HG03439 (cell line): ENCODE measurements at regions not wholly inside any gene's neighbourhood (a gene's known extent, or its start where the extent isn't known, plus 50 kb on each side); places are given as distances from the start of the nearest gene placed in this dataset.
"Not testable (repeated sequence)": the region's sequence is repeated elsewhere in the genome, so short reads cannot be mapped to it uniquely, and the experiment has no call there.

ENCODE experiments used
- ATAC-seq: cut with Tn5 transposase; IDR thresholded peaks from one replicate; pipeline ENCODE4 v1.9.1; 2021; ENCODE audit warnings: mild to moderate bottlenecking, moderate library complexity; ENCODE audit not compliant: unreplicated experiment

DNA sequence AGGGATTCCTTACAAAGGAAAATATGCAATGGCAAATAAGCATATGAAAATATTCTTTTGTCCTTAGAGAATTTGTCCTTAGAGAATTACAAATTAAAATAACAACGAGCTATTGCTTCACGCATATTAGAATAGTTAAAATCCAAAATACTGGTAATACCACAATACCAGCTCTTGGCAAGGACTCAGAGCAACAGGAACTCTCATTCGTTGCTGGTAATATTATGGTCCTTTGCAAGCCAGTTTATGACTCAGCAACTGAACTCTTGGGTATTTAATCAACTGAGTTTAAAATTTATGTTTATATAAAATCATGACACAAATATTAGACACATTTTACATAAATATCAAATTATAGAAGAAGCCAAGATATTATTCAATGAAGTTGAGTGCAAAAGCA lies 1730.4 kb downstream of the SI start:
- no peak for ATAC-seq

- no peak for ATAC-seq
These were observed 1742.9 kb downstream of the SI start for GRCh38 chr3:163335429-163335828.

DNA sequence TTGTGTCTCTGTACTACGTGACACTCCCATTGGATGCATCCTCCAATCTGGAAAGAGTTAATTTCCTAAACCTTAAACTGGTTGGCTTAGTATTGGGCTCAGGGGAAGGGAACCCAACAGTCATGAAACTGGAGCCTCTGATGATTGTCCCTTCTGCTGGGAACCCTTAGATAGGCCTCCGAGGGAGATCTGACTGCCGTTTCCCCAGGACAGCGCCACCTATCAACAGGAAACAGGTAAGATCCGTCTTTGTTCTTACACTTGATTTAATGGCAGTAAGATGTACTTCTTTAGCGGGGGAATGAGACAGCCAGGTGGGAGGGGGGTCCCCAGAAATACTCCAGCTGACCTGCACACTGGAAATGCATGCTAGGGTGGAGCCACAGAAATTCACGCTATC lies 1749.6 kb downstream of the SI start:
- ATAC-seq: no peak

GRCh38 chr3:163327086-163327485 lies 1751.2 kb downstream of the SI start:
- no peak for ATAC-seq

DNA sequence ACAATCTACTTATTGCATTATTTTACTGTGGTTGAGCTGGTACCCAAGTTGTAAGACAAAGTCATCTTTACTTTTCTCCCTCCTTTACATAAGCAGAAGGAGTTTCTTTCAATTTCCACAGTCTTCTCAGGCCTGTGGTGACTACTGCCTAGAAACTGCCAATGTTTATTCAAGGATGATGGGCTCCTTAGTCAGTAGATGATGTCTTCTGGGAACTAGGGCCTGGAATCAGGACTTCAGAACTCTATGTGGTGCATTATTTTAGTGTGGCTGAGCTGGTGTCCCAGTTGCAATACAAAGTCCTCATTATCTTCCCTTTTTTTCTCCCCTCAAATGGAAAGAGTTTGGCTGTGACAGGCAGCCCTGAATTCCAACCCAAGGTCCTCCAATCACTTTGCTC lies 1762.5 kb downstream of the SI start:
- ATAC-seq: no peak

- ATAC-seq: no peak
These were observed 1771.9 kb downstream of the SI start for GRCh38 chr3:163306405-163306804.

DNA sequence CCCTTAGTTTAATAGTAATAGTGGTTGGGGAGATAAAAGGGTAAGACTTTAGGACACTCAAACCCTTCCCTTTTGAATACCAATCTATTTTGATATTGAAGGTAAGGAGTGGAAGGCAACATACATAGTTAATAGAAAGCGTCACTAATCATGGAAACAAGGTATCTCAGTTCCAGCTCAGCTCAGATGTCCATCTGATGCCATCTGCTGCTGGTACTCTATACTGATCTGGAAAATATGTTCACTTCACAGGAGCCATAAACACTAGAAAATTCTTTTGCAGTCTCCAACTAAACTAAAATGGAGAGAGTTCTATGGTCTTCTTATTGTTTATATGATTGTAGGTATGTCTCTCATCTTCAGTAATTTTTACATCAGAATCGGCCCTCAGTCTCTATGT lies 1777.1 kb downstream of the OTOL1 start:
- ATAC-seq: no peak

- ATAC-seq: no peak
These were observed 1770.1 kb downstream of the OTOL1 start for GRCh38 chr3:163266731-163267130.

DNA sequence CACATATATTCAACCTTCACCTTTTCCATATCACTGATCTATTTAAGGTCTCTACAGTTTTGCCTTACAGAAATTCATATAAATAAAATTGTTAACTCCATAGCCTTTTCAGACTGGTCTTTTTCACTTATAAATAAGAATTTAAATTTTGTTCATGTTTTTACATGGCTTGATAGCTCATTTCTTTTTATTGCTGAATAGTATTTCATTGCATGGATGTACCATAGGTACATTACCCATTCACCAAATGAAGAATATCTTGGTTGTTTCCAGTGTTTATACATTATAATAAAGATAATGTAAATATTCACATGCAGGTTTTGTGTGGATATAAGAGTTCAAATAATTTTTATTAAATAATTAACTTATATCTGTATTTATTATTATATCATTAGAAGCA lies 1765.0 kb downstream of the OTOL1 start:
- ATAC-seq: no peak

DNA sequence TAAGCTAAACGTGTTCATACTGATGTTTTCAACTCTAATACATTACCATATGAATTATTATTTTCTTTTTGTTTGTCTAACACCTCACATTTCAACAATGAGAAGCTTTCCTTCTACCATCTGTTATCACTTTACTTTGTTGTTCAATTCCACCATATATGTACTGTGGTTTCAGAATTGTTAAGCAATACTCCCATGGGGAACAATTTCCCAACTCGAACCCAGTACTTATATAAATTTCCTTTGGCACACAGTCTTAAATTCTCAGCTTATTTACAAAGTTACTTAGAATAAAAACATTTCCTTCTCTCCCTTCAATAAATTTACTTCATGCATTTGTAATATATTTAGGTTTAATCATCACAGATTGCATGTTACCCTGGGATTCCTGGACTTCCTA lies 1764.4 kb downstream of the OTOL1 start:
- ATAC-seq: no peak

DNA sequence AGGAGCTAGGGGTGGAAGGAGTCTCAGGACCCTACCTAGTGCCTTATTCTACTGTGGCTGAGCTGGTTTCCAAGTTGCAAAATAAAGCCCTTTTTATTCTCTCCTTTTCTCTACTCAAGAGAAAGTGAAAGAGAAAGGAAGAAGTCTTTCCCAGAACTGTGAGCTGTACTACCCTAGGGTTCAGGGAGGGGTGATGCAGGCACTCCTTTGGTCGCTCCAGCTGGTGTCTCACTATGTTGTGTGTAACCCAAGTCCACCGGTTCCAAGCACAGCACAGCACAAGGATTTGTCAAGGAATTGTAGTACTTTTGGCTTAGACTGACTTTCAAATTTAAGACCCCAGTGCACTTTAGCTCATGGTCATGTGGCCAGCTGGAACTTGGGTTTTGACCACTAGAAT lies 1721.7 kb downstream of the OTOL1 start:
- ATAC-seq: no peak

- ATAC-seq: no peak
These were observed 1717.2 kb downstream of the OTOL1 start for GRCh38 chr3:163213838-163214237.

DNA sequence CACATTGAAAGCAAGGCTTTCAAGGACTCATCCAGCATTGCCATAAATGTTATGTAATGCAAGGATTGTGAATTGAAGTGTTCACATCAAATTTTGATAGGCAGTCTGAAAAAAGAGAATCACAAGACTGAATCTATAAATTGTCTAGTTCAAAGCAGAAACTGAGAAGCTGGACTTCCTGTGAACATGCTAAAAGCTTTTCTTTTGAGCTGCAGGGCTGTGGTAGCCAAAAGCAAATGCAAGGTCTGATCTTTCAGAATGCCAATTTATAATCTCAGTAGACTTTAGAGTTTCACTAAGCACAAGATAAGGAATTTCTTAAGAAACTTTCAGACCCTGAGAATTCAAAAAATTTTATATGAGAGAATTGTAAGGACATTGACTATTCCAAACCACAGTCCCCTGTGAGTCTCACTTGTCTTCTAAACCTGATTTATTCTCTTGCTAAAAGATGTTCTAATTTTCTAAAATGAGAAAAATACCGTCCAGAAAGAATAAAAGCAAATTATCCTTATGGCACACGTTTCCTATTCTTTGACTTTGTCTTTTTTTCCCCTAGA lies 1700.3 kb downstream of the OTOL1 start:
- no peak for ATAC-seq

DNA sequence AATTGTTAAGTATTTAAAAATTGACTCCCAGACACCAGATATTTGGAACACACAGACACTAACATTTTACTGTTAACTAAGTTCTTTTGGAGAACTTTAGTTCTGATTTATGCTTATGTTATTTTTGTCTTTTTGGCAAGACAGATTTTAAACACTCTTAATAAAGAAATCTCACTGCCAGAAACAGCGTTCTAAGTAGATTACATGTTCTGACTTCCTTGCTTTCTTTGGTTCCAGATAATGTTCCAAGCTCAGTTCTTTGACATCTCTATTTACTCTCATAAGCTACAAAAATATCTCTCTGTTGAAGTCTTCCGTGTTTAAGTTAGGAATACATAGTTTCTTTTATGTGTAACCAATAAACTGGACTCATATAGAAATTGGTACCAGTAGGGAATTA lies 1699.6 kb downstream of the OTOL1 start:
- ATAC-seq: no peak

DNA sequence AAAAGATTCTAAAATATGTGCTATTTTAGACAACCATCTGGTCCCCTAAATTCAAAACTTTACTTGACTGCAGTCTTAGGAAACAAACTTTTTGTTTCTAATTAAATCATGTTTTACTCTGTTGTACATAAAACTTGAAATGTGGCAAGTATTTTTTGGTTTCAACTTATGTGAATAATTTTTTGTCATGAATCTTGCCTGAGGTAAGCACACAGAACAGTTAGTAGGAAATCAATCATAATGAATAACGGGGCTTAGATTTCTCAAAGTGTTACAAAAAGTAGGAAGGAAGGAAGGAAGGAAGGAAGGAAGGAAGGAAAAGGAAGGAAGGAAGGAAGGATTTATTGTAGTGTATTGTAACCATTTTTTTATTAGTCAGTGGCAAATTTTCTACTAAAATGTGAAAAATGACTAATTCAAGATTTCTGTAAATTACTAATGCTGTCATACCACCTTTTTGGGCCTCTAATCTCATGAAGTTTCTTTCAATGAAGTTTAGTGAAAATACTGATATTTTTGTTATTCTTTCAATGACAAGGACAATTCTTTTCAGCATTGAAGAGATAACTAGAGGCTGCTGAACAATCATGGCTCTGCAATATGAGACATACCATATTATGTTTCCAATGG lies 1689.2 kb downstream of the OTOL1 start:
- ATAC-seq: no peak

DNA sequence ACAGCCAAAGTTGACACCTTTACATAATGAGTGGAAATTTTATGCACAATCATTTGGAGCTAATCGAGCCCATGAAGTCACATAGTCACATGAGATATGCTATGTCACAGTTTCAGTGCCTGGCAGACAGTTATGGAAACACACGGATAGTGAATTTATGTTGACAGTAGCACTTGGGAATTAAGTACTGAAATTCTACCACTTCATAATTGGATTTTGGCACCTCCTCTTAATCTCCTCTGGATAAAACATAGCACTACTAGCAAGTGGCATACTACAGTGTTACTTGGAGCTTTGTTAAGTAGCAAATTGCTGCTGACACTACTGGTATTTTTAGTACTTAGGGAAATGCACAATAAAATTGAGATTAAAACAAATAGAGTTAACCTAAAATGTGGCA lies 1679.4 kb downstream of the OTOL1 start:
- ATAC-seq: no peak

- ATAC-seq: not testable (repeated sequence)
These were observed 1675.9 kb downstream of the OTOL1 start for GRCh38 chr3:163172513-163172912.

- ATAC-seq: no peak
These were observed 1669.6 kb downstream of the OTOL1 start for GRCh38 chr3:163166197-163166596.

DNA sequence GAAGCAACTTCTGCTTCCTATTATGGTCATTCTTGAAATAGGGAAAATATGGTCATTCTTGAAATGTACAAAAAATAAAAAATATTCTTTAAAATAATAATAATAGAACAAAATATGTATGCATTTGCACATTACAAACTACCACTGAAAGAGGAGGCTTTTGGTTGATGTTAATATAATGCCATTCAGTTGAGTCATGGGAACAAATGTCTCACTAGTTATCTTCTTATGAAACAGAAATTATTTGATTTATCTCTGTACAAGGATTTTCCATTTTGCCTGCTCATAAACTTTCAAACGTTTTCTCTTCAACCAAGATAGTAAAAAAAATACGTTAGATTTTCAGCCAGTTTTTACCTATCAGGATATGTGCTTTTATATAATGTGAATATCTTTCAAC lies 1662.7 kb downstream of the OTOL1 start:
- ATAC-seq: no peak

DNA sequence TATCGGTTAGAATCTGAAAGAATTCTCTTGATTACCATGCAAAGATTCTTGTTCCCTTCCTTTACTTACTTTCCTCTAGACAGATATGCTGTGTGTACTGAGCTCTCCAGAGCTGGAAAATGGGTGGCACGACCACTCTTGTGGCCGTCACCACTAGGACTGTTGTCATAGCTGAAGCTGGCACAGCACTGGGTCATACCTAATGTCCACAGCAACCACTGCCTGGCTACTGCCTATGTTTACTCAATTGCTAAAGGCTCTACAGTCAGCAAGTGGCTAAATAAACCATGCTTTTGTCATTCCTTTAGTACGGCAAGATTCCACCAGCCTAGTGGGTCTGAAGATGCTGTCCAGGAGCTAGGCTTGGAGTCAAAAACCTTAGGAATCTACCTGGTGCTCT lies 1643.0 kb downstream of the OTOL1 start:
- ATAC-seq: no peak

- ATAC-seq: no peak
These were observed 1641.7 kb downstream of the OTOL1 start for GRCh38 chr3:163138258-163138657.

DNA sequence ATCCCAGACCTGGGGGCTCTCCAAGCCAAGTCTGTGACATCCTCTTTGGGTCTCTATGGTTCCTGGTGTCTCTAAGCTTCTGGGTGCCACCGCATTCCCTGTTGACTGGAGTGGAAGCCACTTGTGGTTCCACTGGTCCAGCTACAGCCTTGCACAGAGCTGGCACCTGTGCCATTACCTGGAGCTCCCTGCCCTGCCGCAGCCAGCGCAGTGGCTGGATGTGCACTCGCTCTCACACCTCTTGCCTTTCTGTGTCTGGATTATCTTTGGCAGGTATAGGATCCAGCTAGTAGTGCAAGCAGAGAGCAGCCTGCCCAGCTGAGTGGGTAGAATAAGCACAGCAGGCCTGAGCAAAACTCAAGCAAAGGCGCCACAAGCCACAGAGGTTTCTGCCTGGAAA lies 1635.5 kb downstream of the OTOL1 start:
- no peak for ATAC-seq

GRCh38 chr3:163129287-163129686 lies 1632.7 kb downstream of the OTOL1 start:
- no peak for ATAC-seq
